ENCODE measurements at regions not wholly inside any gene's neighbourhood (a gene's known extent, or its start where the extent isn't known, plus 50 kb on each side); places are given as distances from the start of the nearest gene placed in this dataset.

DNA sequence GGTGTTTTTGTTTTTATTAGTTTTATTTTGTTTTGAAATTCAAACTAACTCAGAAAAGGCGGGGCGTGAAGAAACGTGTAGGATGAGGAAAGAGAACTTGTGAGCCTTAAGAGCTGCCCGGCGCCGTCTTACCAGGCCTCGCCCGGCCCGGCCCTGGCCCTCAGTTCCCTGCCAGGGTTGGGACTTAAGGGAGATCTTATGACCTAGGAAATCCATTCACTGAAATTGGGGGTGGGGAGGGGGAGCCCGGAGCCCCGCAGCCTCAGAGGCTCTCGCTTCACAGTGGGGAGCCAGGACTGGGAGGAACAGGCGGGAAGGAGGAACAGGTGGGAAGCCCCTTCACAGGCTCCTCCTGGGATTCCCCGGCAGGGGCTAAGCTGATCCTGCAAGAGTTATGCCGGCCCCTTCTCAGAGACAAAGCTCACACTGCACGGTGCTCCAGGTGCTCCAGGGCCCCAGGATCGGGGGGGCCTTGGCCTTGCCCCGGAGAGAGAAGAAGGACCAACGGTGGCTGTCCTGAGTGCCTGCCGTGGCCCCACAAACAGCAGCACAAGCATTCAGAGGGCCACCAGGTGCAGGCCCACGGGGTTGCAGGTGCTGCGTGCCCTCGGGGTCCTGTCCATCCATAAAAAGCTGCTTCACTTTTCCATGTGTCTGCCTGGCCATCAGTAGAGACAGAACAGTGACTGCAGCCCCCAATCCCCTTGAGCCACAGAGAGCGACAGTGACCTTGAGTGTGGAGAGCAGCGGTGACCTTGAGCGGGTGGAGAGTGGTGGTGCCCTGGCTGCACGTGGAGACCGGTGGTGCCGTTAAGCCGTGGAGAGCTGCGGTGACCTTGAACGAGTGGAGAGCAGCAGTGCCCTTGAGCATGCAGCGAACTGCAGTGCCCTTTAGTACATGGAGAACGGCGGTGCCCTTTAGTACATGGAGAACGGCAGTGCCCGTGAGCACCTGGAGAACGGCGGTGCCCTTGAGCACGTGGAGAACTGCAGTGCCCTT is 152.7 kb downstream of the DLL1 start:
- TF ChIP-seq, protein P1, sequence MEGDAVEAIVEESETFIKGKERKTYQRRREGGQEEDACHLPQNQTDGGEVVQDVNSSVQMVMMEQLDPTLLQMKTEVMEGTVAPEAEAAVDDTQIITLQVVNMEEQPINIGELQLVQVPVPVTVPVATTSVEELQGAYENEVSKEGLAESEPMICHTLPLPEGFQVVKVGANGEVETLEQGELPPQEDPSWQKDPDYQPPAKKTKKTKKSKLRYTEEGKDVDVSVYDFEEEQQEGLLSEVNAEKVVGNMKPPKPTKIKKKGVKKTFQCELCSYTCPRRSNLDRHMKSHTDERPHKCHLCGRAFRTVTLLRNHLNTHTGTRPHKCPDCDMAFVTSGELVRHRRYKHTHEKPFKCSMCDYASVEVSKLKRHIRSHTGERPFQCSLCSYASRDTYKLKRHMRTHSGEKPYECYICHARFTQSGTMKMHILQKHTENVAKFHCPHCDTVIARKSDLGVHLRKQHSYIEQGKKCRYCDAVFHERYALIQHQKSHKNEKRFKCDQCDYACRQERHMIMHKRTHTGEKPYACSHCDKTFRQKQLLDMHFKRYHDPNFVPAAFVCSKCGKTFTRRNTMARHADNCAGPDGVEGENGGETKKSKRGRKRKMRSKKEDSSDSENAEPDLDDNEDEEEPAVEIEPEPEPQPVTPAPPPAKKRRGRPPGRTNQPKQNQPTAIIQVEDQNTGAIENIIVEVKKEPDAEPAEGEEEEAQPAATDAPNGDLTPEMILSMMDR (conservative IDR thresholded peaks at IDR 0.05; ENCODE audit: low read depth, low read length), result no peak
- no peak for DNase-seq (ENCODE audit: low read depth)
- H3K4me3 ChIP-seq (ENCODE audit: low read depth, low read length), result no peak overlapping the region

DNA sequence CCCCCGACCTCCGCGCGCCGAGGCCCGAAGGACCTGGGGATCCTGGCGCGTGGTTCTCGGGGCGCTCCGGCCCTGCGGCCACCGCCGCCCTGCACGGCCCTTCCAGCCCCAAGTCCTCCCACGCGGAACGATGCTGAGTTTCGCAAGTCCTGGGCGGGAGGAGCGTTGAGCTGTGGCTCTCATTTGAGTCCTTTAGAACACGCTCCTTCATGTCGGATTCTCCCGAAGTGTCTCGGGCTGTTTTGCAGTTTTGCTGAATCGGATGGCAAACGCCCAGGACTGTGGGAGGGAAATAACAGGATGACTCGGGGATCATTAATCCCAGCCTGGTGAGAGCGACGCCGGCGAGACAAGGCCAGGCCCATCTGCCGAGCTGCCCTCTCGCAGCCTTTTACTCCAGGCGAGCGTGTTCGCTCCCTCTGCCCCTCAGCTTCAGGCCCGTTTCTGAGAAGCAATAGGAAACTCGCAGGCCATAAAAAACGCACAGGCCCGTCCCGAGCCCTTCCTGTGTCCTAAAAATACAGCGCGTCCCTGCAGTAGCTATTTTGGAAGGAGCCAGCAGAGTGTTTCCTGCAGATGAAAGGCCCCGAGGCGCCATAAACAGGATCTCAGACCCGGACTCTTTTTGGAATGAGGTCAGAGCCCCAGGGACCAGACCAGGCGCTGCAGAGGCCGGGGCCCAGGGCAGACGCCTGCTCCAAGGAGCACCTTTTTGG is 153.5 kb downstream of the DLL1 start:
- H3K4me3 ChIP-seq (ENCODE audit: low read depth, low read length), result no peak overlapping the region
- no peak for DNase-seq (ENCODE audit: low read depth)
- TF ChIP-seq, protein P1 (conservative IDR thresholded peaks at IDR 0.05; ENCODE audit: low read depth, low read length), result no peak

DNA sequence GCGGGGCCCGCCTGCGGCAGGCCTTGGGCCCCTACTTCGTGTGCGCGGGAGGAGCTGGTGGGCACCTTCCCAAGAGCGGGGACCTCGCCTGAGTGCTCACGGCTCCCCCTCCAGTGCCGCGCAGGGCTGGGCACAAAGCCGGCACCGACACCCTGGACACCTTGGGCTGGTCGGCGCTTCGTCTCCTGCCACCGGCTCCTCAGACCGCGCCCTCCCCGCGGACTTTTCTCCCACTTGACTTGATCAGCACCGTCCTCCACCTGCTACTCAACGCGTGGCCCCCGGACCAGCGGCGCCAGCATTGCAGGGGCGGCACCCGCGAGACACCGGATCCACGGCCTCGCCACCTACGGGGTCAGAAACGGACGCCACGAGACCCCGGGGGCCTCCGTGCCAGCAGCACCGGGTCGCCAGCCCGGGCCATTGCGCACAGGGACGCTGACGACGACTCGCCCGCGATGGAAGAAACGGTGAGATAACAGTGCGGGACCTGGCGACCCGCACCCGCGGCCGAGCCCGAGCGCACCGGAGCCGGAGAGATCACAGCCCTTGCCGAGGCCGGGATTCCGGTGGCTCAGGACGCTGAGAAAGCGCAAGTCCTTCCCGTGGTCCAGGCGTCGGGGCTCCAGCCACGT is 154.2 kb downstream of the DLL1 start:
- H3K4me3 ChIP-seq (ENCODE audit: low read depth, low read length), result no peak overlapping the region
- TF ChIP-seq, protein P1 (conservative IDR thresholded peaks at IDR 0.05; ENCODE audit: low read depth, low read length), result no peak
- no peak for DNase-seq (ENCODE audit: low read depth)

DNA sequence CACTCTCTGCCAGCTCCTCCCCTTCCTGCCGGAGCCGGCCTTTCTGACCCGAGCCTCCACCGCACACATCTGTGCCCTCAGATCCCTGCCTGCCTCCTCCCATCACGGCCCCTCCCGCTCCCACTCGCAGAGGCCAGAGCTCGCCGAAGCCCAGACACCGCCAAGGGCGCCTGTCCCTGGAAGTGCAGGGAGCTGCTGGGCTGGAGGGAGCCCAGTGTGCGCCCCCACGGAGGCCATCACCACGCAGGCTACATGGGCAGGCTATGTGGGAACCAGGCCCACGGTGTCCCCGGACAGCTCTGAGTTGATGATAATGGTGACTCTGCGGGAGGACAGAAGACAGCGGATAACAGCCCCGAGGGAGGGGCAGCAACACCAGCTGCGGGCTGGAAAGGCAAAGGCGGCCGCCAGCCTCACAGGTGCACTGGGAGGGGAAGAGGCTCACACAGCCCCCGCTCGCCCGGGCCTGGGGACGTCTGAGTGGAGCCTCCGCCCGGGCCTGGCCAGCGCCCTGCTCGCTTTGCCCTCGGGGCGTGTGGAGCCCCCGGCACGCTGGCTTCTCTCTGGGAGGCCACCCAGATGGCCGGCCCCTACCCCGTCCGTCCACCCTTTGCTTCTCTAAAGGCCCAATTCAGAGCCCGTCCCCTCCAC is 154.9 kb downstream of the DLL1 start:
- no peak for DNase-seq (ENCODE audit: low read depth)
- TF ChIP-seq, protein P1 (conservative IDR thresholded peaks at IDR 0.05; ENCODE audit: low read depth, low read length), result no peak
- no peak overlapping the region for H3K4me3 ChIP-seq (ENCODE audit: low read depth, low read length)

DNA sequence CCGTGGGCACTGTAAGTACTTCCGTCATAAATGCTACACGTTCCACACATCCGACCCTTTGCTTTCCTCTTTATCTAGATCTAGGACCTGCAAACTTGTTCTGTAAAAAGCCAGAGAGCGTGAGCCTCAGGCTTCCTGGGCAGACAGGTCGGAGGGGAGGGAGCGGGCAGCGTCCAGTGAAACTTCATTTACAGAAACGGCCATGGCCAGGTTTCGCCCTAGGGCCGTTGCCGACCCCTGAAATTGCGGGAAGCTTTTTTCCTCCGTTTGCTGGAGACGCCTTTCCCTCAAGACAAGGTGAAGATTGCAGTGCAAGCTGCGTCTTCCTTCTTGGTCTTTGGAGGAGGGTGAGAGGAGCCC is 155.4 kb downstream of the DLL1 start:
- H3K4me3 ChIP-seq (ENCODE audit: low read depth, low read length), result no peak overlapping the region
- DNase-seq (ENCODE audit: low read depth), result no peak
- TF ChIP-seq, protein P1 (conservative IDR thresholded peaks at IDR 0.05; ENCODE audit: low read depth, low read length), result no peak

All from epithelial cell of proximal tubule (primary cell).